HG03575 (cell line): ENCODE measurements at regions not wholly inside any gene's neighbourhood (a gene's known extent, or its start where the extent isn't known, plus 50 kb on each side); places are given as distances from the start of the nearest gene placed in this dataset.
"Not testable (repeated sequence)": the region's sequence is repeated elsewhere in the genome, so short reads cannot be mapped to it uniquely, and the experiment has no call there.

Source experiments
- ATAC-seq: cut with Tn5 transposase; IDR thresholded peaks from one replicate; pipeline ENCODE4 v1.9.1; 2021; ENCODE audit not compliant: unreplicated experiment, insufficient number of reproducible peaks, low FRiP score; ENCODE audit errors: extremely low read depth

DNA sequence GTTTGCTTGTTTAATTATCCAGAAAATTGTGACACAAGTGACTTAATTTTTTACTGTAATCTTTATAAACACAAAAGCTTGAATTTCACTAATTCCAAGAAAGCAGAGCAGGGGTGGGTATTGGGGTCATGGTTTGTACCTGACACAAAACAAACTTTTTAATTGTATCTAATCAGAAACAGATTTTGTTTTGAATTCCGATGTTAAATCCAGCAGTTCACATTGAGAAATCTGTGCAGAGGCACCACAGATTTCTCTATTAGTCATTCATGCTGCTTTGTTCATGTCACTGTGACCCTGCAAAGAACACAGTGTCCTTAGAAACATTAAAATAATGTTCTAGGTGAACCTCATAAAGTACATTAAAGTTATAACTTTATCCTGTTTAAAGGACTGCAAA, 443.4 kb downstream of the NYAP2 start:
- ATAC-seq: no peak

DNA sequence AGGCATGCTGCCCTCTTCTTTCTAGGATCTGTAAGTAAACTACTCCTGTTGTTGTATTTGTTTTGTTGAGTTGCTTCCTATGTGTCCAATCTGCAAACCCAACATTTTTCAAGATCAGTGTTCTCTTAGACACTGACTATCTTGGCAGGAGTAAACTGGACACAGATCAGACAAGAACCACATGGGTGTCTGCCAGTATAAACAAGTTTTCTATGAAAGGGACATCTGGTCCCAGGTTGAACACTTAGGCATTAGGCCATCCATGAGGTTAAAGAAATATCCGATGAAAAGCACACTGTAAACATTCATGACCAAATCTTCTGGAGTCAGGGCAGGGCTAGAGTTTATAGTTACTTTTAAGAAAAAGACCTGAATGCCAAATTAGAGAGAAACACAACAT, 441.8 kb downstream of the NYAP2 start:
- ATAC-seq: no peak

DNA sequence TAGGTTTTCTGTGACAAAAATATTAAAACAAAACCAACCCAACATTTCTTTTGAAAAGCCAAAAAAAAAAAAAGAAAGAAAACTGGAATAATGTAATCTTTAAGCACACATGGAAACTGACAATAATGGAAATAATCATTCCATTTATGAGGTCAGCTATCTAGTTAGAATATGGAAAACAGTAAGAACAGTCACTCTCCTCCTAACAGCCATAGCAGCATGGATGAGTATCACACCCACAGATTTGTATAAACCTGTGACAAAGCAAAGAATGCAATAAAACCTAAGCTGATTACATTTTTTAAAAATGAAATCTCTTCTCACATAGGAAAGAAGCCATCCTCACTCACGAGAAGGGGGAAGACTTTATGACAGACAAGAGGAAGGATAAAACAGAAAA, 437.8 kb downstream of the NYAP2 start:
- ATAC-seq: no peak

DNA sequence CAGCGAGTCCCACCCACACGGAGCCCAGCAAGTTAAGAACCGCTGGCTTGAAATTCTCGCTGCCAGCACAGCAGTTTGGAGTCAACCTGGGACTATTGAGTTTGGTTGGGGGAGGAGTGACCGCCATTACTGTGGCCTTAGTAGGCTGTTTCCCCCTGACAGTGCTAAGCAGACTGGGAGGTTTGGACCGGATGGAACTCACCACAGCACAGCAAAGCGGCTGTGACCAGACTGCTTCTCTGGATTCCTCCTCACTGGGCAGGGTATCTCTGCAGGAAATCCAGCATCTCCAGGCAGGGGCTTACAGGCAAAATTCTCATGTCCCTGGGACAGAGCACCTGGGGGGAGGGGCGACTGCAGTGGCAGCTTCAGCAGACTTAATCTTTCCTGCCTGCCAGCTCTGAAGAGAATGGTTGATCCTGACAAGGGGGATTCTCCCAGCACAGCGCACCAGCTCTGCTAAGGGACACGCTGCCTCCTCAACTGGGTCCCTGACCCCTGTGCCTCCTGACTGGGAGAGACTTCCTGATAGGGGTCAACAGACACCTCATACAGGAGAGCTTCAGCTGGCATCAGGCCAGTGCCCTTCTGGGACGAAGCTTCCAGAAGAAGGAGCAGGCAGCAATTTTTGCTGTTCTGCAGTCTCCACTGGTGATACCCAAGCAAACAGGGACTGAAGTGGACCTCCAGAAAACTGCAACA, 425.4 kb downstream of the NYAP2 start:
- ATAC-seq: no peak

DNA sequence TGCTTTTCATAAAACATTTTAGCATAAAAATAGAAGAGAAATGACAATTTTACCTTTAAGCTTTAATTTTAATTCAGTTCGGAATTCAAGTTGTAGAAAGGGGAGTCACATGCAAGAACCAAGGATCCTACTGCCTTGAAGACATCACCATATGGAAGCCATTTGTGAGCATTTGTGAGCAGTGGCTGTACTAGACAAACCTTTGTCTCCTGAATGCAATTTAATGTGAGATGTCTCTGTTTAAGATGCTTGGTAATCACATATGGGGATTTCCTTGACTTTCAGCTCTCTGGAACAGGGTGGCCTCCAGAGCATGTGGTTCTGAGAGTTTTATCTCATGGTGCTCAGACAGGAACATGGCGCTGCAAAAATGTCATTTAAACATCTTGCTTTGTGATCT, 421.8 kb downstream of the NYAP2 start:
- no peak for ATAC-seq

DNA sequence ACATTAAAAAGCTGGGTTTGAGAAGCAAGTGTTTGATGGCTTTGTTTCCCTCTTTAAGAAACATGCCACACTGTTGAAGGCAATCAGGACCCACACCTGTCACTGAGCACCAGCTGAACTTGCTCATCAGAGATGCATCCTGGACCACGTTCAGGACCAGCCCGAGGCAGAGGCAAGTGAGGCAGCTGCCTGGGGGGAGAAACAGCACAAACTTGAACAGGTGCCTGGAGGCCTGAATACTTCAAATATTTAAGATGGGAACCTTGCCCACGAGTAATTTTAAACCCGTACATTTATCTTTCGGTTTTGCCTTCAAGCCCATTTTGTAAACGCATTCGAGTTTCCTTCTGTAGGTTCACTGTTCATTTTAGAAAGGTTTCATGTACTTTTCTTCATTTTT, 421.3 kb downstream of the NYAP2 start:
- no peak for ATAC-seq

DNA sequence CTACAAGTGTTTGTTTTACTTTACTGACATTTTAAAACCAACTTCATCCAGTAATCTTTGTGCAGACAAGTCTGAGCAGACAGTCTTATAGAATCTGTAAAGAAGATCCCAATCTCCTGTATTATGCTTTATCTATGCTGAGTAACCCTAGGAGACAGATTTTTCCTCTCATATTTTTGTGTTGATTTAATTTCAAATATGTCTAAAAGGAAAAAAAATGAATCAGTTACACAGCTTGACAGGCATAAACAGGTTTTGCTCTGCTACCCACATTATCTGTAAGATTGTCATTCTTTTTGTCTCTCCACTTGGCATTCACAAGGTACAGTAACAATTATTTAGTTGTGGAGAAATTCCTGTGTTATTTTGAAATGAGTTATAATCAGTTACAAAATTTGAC, 415.0 kb downstream of the NYAP2 start:
- ATAC-seq: no peak

DNA sequence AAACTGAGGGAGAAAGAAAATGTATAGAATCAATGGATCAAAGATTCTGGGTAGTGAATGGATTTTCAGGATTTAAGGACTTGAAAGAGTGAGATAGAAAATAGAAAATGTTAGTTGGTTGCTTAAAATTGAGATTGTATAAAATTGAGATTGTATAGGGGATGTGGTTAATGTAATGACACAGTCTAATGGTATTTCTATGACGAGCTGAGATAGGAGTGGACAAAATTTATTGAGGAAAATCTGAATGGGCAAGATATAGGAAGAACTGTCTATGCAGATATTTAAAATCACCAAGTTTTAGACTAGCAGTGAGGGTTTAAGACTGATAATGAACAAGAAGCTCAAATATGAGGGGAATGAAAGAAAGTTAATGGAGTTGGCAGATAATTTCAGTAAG, 406.6 kb downstream of the NYAP2 start:
- ATAC-seq: no peak

DNA sequence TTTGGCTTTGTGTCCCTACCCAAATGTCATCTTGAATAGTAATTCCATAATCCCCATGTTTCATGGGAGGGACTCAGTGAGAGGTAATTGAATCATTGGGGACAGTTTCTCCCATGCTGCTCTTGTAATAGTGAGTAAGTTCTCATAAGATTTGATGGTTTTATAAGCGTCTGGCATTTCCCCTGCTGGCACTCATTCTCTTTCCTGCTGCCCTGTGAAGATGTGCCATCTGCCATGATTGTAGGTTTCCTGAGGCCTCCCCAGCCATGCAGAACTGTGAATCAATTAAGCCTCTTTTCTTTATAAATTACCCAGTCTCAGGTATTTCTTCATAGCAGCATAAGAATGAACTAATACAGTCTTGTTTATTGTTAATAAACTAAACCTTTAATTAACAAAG, 402.6 kb downstream of the NYAP2 start:
- ATAC-seq: not testable (repeated sequence)

DNA sequence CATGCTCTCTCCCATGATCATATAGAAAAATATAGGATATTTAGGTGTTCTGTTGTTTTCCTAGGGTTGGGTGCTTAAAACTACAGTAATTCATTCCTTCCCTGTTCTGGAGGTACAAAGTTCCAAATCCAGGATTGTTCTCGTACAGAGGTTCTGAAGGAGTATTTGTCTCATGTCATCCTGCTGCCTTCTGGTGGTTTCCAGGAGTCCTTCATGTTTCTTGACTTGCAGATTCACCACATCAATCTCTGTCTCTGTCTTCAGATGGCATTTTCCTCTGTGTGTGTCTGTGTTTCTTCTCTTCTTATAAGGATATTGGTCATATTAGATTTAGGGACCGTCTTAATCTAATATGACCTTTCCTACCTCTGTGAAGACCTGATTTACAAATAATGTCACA, 397.9 kb downstream of the NYAP2 start:
- ATAC-seq: no peak

DNA sequence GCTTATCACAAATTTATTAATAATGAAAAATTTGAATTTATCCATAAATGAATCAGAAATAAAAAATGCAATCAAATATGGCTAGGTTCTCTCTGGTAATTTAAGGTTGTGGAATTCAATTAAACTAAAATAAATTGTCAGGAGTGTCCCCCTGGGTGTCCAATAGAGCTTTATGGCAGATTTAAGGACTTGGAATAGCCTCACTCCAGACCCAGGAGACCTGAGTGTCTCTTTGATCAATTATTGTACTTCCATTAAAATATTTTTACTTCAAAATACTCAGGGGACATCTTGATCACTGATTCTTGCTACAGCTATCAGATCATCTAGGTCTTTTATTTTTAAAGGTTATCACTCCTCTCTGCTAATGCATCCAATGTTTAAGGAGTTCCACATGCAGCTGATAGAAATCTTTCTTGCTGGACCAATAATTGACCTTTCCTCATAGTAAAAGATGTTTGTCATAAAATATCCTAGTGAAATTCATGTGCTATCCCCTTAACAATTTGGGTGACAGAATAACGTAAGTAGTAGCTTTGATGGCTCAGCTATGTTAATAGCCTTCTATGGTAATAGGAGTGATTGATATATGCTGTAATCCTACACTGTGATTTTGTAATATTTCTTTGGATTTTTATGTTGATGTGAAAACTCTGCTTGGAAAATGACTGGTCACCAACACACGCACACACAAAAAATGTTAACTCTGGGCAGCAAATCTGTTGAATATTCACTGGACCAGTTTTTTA, 395.3 kb downstream of the NYAP2 start:
- ATAC-seq: no peak

DNA sequence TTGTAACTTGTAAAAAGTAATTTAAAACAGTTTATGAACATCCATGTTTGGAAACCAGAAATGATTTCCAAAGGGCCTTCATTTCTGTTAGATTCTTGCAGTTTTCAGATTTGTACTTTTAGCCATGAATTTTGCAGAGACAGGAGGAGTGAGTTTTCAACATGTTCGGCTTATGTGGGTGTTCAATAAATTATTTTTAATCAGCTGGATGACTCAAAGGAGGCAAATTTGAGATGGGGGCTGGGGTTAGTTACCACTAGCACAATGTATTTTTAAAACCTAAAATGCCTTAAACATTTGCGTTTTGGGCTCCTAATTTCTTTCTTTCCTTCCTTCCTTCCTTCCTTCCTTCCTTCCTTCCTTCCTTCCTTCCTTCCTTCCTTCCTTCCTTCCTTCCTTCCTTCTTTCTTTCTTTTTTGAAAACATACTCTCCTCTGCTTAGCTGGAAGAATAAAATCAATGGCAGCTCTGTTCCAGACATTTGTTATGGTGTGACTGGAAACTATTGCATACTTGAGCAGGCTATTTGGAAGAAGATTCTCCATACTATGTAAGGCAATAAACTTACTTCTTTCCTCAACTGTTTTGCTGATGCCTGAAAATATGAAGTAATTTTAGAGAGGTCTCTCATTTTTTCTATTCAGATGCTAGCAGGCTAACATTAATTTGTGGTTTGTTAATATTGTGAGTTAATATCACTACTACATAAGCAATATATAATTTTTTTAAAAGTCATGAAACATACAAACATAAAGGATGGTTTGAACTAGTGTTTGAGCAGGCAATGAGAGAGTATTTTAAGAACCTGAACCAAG, 394.4 kb downstream of the NYAP2 start:
- no peak for ATAC-seq

DNA sequence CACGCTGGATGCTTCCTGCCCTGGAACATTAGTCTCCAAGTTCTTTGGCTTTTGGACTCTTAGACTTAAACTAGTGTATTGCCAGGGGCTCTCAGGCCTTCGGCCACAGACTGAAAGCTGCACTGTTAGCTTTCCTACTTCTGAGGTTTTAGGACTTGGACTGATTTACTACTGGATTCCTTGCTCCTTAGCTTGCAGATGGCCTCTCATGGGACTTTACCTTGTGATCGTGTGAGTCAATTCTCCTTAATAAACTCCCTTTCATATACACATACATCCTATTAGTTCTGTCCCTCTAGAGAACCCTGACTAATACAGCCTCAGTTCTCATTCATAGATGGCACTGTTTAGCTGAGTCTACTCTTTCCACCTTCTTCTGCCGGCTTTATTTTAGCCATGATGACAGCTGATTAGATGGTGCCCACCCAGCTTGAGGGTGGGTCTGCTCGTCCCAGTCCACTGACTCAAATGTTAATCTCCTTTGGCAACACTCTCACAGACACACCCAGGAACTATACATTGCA, 389.1 kb downstream of the NYAP2 start:
- ATAC-seq: no peak

DNA sequence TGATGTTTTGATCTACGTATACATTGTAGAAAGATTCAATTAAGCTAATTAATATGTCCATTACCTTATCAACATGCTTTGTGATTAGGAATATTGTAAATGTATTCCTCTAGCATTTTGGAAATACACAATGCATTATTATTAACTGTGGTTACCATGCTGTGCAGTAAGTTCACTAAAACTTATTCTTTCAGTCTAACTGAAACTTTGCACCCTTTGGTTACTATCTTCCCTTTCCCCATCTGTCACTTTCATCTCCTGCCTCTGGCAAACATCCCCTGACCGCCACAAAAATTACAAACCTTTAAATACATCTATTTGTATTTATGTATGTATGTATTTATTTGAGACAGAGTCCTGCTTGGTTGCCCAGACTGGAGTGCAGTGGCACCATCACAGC, 388.0 kb downstream of the NYAP2 start:
- ATAC-seq: no peak

DNA sequence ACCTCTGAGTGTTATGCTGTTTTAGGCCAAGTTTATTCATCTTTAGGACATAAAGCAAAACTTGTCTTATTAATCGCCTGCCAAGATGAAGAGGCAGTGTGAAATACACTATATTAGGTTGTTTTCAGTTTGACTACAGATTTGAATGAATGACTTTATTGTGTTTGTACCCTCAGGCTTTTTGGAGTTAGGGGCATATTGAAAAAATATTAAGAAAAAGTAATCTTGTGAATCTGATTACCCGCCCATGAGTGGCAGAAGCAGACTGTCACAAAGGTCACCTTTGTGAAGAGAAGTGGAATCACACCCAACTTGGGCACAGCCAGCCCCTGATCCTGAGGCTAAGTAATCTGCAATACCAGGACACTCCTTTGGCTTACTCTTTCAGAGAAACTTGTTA, 382.5 kb downstream of the NYAP2 start:
- ATAC-seq: no peak

DNA sequence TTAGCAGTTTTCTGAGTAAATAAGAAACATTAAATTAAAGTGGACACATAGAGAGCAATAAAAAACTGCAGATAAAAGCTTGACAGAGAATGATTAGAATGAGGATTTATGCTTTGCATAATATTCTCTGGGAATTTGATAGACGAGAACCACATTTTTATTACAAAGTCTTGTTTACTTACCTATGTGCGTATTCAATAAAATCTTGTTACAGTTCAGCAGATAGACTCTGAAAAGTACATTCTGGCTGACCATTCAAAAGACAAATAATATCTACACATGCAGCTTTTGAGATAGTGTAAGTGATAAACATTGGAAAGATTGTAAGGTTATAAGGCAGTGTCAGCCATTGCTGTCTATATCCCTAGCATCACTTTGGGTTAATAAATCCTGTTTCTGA, 381.6 kb downstream of the NYAP2 start:
- ATAC-seq: no peak

DNA sequence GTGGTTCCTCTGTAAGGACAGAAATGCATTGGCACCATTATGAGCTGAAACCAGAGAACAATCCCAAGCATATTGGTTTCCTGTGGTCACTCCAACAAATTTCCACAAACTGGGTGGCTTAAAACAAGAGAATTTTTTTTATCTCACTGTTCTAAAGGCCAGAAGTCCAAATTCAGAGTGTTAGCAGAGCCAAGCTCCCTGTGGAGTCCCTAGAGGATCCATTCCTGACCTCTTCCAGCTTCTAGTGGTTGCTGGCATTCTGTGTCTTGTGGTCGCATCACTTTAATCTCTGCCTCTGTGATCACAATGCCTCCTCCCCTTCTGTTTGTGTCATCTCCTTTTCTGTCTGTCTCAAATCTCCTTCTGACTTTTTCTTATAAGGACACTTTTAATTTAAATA, 380.3 kb downstream of the NYAP2 start:
- no peak for ATAC-seq

DNA sequence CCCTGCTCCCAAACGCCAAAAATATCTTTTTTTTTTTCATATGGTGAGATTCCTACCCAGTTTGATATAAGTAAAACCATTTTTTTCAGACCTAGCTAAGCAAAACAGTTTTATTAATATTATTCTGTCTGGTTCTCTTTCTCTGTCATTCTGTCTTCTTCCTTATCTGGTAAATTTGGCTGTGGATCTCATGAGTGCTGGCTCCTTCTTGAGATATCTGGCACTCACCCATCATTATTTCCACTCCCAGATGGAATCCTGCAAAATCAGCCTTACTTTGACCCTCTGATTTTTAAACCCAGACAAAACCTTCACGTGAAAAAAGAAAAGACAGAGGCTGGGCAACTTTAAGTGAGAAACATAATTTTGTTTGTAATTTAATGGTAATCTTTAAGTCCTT, 373.6 kb downstream of the NYAP2 start:
- ATAC-seq: no peak

DNA sequence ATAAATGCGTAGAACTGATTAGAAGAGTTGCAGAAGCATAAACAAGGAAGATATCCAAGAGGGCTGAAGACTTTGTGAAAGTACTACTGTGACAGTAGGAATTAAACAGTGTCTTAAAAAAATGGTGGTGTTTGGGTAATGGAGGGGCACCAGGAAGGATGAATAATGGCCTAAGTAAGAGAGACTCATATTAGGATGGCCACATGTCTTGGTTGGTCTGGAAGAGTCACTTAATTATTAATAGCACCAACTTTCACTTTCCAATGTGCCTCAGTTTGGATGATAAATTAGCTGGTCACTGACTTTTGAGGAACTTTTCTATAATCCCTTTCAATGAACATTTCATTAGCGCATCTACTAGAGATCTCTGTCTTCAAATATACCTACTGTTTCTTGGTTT, 372.2 kb downstream of the NYAP2 start:
- no peak for ATAC-seq

DNA sequence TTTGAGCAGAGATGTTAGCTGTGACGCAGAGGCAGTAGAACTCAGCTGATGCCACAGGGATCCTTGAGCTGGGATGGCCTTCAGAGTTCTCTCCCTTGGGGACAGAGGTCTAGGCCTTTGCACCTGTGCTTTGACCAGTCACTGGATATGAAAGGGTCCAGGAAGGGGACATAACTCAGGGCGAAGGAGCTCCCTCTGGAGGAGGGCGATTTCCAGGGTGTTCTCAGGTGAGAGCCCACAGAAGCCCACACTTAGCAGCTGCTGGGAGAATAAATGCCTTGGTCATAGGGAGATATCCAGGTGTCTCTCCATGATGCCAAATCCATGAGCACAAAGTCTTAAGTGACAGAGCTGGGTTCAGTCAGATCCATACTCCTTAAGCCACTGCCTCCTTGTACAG, 369.2 kb downstream of the NYAP2 start:
- ATAC-seq: no peak
